Ishikawa (cell line): ENCODE measurements at regions not wholly inside any gene's neighbourhood (a gene's known extent, or its start where the extent isn't known, plus 50 kb on each side); places are given as distances from the start of the nearest gene placed in this dataset.

ENCODE experiments used
- TEAD4 ChIP-seq: IDR thresholded peaks from 2 replicates; pipeline ENCODE4 v1.6.1; 2012
- YY1 ChIP-seq: IDR thresholded peaks from 2 replicates; pipeline ENCODE4 v1.6.1; 2012; ENCODE audit warnings: low read depth

GRCh38 chr6:14425805-14426204 lies 308.2 kb downstream of the CD83 start:
- TF ChIP-seq TEAD4 (no peak), YY1 (no peak)
